Stimulated activated naive CD8-positive, alpha-beta T cell treated with anti-CD3 and anti-CD28 coated beads, Interleukin-15, Interleukin-2, amounts not matched to agents 100 U/mL and 50 U/mL, for 24 hours (primary cell): ENCODE measurements at regions not wholly inside any gene's neighbourhood (a gene's known extent, or its start where the extent isn't known, plus 50 kb on each side); places are given as distances from the start of the nearest gene placed in this dataset.

ENCODE experiments used
- ATAC-seq: fragments of 150-1000 bp; cut with Tn5 transposase; one replicate; pipeline ENCODE4 v1.10.0; 2021
- DNase-seq: peaks from one replicate; pipeline ENCODE4 v3.0.0; 2021

GRCh38 chr19:5392486-5392885 lies 51.9 kb upstream of the PTPRS start:
- no peak for ATAC-seq
- DNase-seq, result no peak

- no peak for ATAC-seq
These were observed 52.5 kb upstream of the PTPRS start for GRCh38 chr19:5393088-5393487.

GRCh38 chr19:5394551-5395505 lies 54.2 kb upstream of the PTPRS start:
- DNase-seq (no peak), ATAC-seq (no peak)

More at GRCh38 chr19:5393088-5393487, 52.5 kb upstream of the PTPRS start:
- DNase-seq, result no peak

- DNase-seq, result no peak
- ATAC-seq, result no peak
These were observed 54.9 kb upstream of the PTPRS start for GRCh38 chr19:5395556-5395955.

DNA sequence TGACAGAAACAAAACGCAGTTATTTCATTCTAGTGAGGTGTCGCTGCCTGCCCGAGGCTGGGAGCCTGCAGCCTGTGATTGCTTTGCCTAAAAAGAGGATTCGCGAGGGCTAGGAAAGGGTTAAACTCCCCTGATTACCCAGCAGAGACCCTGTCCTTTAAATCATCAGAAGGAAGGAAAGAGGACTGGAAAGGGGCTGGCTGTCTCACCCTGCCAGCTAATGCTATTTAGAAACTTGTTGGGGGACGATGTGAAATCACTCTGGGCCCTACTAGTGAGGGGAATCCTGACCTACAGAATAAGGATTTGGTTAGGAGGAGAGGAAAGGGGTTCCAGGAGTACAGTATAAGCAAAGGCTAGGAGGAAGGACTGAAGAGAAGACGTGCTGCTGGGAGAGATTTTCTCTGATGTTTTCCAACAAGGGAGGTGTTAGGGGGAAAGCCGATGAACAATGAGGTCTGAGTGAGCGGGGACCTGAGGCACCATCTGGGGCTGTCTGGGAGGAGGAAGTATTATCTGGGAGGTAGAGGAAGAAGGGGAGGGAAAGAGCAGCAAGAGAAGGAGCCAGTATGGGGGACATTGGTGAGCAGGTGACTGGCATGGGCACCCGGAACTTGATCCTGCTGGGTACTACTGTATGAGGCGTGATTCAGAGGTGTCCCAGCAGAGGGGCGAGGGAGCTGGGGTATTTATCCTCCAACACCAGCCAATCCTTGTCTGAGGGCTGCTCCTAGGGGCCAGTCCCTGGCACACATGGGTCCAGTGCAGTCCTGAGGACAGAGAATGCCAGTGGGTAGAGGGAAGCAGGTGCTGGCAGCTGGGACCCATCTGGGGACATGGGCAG lies 55.7 kb upstream of the PTPRS start:
- DNase-seq (no peak), ATAC-seq (no peak)

- DNase-seq, result no peak
- no peak for ATAC-seq
These were observed 56.4 kb upstream of the PTPRS start for GRCh38 chr19:5396963-5397362.

DNA sequence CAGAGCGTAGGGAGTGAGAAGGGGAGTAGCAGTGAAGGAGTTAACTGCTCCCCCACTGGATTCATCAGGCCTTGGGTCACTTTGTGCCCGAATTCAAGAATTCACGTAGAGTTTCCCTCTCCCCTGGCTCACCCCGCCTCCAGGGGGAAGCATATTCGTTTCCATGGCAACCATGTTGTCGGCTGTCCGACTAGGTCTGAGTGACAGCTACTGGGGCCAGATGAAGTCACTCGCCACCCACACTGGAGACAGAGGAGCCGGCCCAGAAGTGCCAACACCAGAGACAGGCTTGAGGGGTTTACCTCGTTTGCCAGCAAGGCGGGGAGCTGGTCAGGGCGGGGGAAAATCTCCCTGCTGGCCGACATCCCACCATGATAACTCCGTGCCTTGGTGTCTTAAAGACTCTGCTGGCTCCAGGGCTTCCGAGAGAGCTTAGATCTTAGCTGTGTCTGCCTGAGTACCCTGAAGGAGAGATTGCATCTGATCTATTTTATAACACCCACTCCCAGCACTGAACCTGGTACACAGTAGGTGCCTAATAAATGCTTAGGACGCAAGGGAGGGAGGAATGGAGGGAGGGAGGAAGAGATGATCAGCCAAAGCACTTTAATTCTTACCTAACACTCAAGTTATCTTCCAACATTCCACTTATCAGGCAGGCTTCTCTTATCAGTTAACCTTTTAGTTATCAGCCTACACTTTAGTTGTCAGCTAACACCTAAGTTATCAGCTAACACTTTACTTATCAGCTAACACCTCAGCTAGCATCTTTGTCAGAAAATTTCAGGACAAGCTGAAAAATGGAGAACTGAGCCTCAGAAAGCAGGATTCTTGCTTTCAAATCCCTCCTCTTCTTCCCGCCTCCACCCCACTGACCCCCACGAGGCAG lies 57.2 kb upstream of the ZNRF4 start:
- ATAC-seq (no peak), DNase-seq (no peak)

DNA sequence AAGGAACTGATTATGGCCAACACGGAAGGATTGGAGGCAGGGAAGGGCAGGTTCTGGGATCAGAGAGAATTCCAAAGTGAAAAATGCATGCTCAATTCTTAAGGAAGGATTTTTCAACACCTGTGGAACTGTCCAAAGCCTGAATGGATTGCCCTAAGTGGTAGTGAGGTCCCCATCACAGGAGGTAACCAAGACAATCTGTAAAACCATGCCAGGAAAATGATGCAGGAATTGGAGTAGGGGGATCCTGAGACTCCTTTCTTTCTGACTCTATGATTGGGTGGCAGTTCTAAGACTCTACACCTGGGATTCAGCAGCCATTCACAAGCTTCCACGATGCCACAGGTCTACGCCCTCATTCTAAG lies 56.5 kb upstream of the ZNRF4 start:
- ATAC-seq (no peak), DNase-seq (no peak)

- peak; percentile 52 for ATAC-seq
- DNase-seq, result peak; percentile 76
These were observed 51.1 kb upstream of the ZNRF4 start for GRCh38 chr19:5403968-5404640.
